GM18907 (cell line): ENCODE measurements at regions not wholly inside any gene's neighbourhood (a gene's known extent, or its start where the extent isn't known, plus 50 kb on each side); places are given as distances from the start of the nearest gene placed in this dataset.
"Not testable (repeated sequence)": the region's sequence is repeated elsewhere in the genome, so short reads cannot be mapped to it uniquely, and the experiment has no call there.

Source experiments
- ATAC-seq: cut with Tn5 transposase; IDR thresholded peaks from one replicate; pipeline ENCODE4 v1.9.1; 2021; ENCODE audit warnings: mild to moderate bottlenecking, moderate library complexity; ENCODE audit not compliant: unreplicated experiment

GRCh38 chrX:115357326-115358120 is 68.0 kb downstream of the LUZP4 start:
- no peak for ATAC-seq

- ATAC-seq: not testable (repeated sequence)
Observed at GRCh38 chrX:115359508-115359907, 70.0 kb downstream of the LUZP4 start.

GRCh38 chrX:115360220-115360781 is 70.8 kb downstream of the LUZP4 start:
- no peak for ATAC-seq

GRCh38 chrX:115362334-115363095 is 73.0 kb downstream of the LUZP4 start:
- ATAC-seq: peak; percentile 79

GRCh38 chrX:115363372-115363771 is 73.9 kb downstream of the LUZP4 start:
- ATAC-seq: no peak

- ATAC-seq: no peak
Observed at GRCh38 chrX:115363897-115364296, 74.4 kb downstream of the LUZP4 start.

GRCh38 chrX:115364670-115365069 is 75.2 kb downstream of the LUZP4 start:
- ATAC-seq: no peak

- ATAC-seq: no peak
Observed at GRCh38 chrX:115366535-115366934, 77.0 kb downstream of the LUZP4 start.

- no peak for ATAC-seq
Observed at GRCh38 chrX:115367455-115367854, 77.9 kb downstream of the LUZP4 start.

GRCh38 chrX:115367951-115368350 is 78.4 kb downstream of the LUZP4 start:
- no peak for ATAC-seq

GRCh38 chrX:115368876-115369275 is 79.4 kb downstream of the LUZP4 start:
- ATAC-seq: no peak

- no peak for ATAC-seq
Observed at GRCh38 chrX:115372152-115372551, 82.6 kb downstream of the LUZP4 start.

- no peak for ATAC-seq
Observed at GRCh38 chrX:115373308-115373707, 83.8 kb downstream of the LUZP4 start.

- no peak for ATAC-seq
Observed at GRCh38 chrX:115378471-115378870, 89.0 kb downstream of the LUZP4 start.

GRCh38 chrX:115387327-115387726 is 97.8 kb downstream of the LUZP4 start:
- no peak for ATAC-seq

GRCh38 chrX:115388879-115389278 is 99.4 kb downstream of the LUZP4 start:
- no peak for ATAC-seq

GRCh38 chrX:115390078-115390477 is 100.6 kb downstream of the LUZP4 start:
- no peak for ATAC-seq

- no peak for ATAC-seq
Observed at GRCh38 chrX:115392031-115392430, 102.5 kb downstream of the LUZP4 start.

GRCh38 chrX:115392871-115393270 is 103.4 kb downstream of the LUZP4 start:
- ATAC-seq: no peak

GRCh38 chrX:115393271-115393670 is 103.8 kb downstream of the LUZP4 start:
- ATAC-seq: no peak

GRCh38 chrX:115394806-115395205 is 105.3 kb downstream of the LUZP4 start:
- ATAC-seq: not testable (repeated sequence)

GRCh38 chrX:115399306-115399705 is 109.8 kb downstream of the LUZP4 start:
- no peak for ATAC-seq
